Activated B cell treated with CpG ODN at 0.5 μM for 24 hours (primary cell): ENCODE measurements at regions not wholly inside any gene's neighbourhood (a gene's known extent, or its start where the extent isn't known, plus 50 kb on each side); places are given as distances from the start of the nearest gene placed in this dataset.

Experiments
- ATAC-seq: fragments of 200-7000 bp; cut with Tn5 transposase; one replicate; pipeline ENCODE4 v1.10.0; 2021; ENCODE audit warnings: low read depth, mild to moderate bottlenecking, moderate library complexity
- CTCF ChIA-PET: fragments of 350-600 bp; sonication (Branson Sonifier 250); formaldehyde crosslinking; loops from one replicate; lab custom pipeline; 2021; ENCODE audit warnings: antibody characterized with exemption; lab: Charles Lee
- POLR2A ChIA-PET: fragments of 350-600 bp; sonication (Branson Sonifier 250); formaldehyde crosslinking; loops from one replicate; lab custom pipeline; 2021; ENCODE audit warnings: antibody characterized with exemption; lab: Charles Lee
- DNase-seq: peaks from one replicate; pipeline ENCODE4 v3.0.0; 2022
- H3K27ac Mint-ChIP-seq: one replicate; pipeline ENCODE4 v1.8.0; 2020; ENCODE audit warnings: mixed read lengths
- H3K27me3 Mint-ChIP-seq: one replicate; pipeline ENCODE4 v1.8.0; 2021; ENCODE audit warnings: mixed read lengths
- H3K36me3 Mint-ChIP-seq: one replicate; pipeline ENCODE4 v1.8.0; 2021; ENCODE audit warnings: low read depth, mixed read lengths
- H3K4me1 Mint-ChIP-seq: one replicate; pipeline ENCODE4 v1.8.0; 2021; ENCODE audit warnings: mixed read lengths
- H3K4me3 Mint-ChIP-seq: one replicate; pipeline ENCODE4 v1.8.0; 2020; ENCODE audit warnings: mild to moderate bottlenecking, mixed read lengths
- H3K9me3 Mint-ChIP-seq: one replicate; pipeline ENCODE4 v1.8.0; 2020; ENCODE audit warnings: mixed read lengths
- intact Hi-C: fragments of 100-400 bp; cut with micrococcal nuclease; formaldehyde crosslinking; loops from one replicate; pipeline ENCODE4 v1.15.1; 2024
- TF ChIP-seq, protein P1 (sequence below): fragments of 200-600 bp; IDR thresholded peaks from one replicate; pipeline ENCODE4 v1.8.0; 2022; ENCODE audit warnings: antibody characterized with exemption, mild to moderate bottlenecking

DNA sequence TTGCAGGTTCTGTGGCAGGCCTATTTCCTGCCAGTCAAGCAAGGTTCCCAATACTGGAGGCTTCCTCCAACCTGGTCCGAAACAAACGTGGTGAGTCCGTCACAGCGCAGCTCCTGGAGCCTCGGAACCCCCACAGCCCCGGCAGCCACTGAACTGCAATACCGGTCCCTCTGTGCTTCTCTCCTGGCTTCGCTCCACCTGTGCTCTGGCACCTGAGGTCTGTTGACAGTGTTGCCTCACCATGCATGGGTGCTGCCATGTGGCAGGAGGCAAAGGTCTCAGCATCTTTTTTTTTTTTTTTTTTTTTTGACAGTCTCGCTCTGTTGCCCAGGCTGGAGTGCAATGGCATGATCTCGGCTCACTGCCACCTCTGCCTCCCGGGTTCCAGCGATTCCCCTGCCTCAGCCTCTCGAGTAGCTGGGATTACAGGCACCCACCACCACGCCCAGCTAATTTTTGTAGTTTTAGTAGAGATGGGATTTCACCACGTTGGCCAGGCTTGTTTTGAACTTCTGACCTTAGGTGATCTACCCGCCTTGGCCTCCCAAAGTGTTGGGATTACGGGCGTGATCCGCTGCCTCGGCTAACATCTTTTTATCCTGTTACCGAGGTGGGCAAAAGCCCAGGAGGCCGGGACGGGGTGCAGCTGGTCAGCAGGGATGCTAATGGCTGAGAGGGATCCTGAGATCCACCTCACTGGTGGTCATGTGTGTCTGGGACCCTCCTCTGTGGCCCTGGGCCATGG lies 57.1 kb upstream of the RNU6ATAC start:
- CTCF ChIA-PET: no interaction called here
- Mint-ChIP-seq H3K27ac (no peak overlapping the region), H3K4me1 (no peaks in the 10 kb centered on the region), H3K4me3 (no peak overlapping the region), H3K36me3 (no peaks in the 10 kb centered on the region), H3K9me3 (no peaks in the 10 kb centered on the region), H3K27me3 (peaks cover 5% of the 10 kb centered on the region)
- DNase-seq (no peak), ATAC-seq (no peak)
- POLR2A ChIA-PET: no interaction called here
- intact Hi-C loops: no loop called here
- TF ChIP-seq, protein P1, sequence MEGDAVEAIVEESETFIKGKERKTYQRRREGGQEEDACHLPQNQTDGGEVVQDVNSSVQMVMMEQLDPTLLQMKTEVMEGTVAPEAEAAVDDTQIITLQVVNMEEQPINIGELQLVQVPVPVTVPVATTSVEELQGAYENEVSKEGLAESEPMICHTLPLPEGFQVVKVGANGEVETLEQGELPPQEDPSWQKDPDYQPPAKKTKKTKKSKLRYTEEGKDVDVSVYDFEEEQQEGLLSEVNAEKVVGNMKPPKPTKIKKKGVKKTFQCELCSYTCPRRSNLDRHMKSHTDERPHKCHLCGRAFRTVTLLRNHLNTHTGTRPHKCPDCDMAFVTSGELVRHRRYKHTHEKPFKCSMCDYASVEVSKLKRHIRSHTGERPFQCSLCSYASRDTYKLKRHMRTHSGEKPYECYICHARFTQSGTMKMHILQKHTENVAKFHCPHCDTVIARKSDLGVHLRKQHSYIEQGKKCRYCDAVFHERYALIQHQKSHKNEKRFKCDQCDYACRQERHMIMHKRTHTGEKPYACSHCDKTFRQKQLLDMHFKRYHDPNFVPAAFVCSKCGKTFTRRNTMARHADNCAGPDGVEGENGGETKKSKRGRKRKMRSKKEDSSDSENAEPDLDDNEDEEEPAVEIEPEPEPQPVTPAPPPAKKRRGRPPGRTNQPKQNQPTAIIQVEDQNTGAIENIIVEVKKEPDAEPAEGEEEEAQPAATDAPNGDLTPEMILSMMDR: no peak

DNA sequence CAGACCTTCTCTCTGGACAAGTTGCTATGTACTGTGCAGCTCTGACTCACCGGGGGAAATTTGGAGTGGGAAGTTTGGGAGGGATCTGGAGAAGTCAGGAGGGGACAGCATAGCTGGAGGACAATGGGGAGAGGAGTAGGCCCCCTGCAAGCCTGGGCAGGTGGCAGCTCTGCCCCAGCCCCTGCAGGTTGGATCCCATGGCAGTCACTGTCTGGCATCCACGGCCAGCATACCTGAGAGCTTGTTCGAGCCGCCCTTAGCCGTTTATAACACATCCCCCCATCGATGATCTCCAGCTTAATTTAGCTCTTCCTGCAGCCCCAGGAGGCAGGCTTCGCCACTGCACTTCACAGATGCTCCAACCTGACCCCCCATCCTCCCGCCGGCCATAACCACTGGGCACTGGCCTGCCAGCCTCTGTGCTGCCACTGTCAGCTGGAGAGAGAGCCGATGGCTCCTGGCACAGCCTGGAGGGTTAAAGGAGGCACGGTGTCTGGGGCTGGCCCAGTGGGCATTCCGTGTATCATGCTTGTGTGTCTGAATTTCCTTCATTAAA lies 57.7 kb upstream of the RNU6ATAC start:
- CTCF ChIA-PET: no interaction called here
- TF ChIP-seq, protein P1: no peak
- intact Hi-C loops: no loop called here
- Mint-ChIP-seq H3K4me3 (no peak overlapping the region), H3K27me3 (peaks cover 5% of the 10 kb centered on the region), H3K36me3 (no peaks in the 10 kb centered on the region), H3K4me1 (no peaks in the 10 kb centered on the region), H3K27ac (no peak overlapping the region), H3K9me3 (no peaks in the 10 kb centered on the region)
- POLR2A ChIA-PET: no interaction called here
- ATAC-seq: no peak
- no peak for DNase-seq

DNA sequence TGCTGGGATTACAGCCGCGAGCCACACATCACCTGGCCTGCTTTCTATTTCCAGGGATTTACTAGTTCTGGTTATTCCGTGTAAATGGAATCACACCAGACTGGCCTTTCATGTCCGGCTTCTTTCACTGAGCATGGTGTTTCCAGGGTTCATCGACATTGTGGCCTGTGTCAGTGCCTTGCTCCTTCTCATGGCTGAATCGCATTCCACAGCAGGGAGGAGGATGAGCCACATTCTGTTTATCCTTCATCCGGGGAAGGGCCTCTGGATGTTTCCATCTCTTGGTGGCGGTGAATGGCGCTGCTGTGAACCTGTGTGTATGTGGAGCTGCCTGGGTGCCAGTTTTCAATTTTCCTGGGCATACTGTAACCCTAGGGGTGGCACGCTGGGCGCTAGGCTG lies 58.7 kb upstream of the RNU6ATAC start:
- ChIA-PET POLR2A (no interaction called here), CTCF (no interaction called here)
- DNase-seq: no peak
- H3K4me3 Mint-ChIP-seq: no peak overlapping the region
- no peak for ATAC-seq
- H3K36me3 Mint-ChIP-seq: no peaks in the 10 kb centered on the region
- no peak overlapping the region for H3K27ac Mint-ChIP-seq
- H3K9me3 Mint-ChIP-seq: no peaks in the 10 kb centered on the region
- H3K4me1 Mint-ChIP-seq: no peaks in the 10 kb centered on the region
- intact Hi-C loops: no loop called here
- H3K27me3 Mint-ChIP-seq: peaks cover 5% of the 10 kb centered on the region
- TF ChIP-seq, protein P1: no peak

DNA sequence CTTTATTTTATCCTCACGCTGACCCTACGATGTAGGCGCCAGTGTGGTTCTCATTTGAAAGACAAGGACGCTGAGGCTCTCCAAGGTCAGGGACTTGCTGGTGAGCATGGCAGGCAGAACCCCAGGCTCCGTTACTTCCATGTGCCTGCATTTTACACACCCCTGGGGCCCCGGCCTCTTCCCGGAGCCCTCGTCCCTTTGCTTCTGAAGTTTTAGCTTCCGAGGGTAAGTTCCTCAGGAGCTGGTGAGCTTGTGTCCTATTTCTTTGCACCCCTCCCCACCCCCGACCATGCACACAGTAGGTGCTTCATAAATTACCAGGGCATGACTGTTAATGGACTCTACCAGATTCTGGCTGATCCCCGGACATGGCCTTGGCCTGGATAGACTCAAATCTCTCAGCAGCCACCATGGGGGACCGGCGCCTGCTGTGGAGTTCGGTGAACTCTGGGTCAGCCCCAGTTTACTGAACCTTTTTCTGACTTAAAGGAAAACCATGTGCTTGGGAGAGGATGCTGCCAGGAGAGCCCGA lies 59.3 kb upstream of the RNU6ATAC start:
- Mint-ChIP-seq H3K27ac (no peak overlapping the region), H3K4me1 (no peaks in the 10 kb centered on the region), H3K27me3 (peaks cover 7% of the 10 kb centered on the region), H3K4me3 (no peak overlapping the region), H3K36me3 (no peaks in the 10 kb centered on the region), H3K9me3 (no peaks in the 10 kb centered on the region)
- ChIA-PET CTCF (no interaction called here), POLR2A (no interaction called here)
- DNase-seq (no peak), ATAC-seq (no peak)
- TF ChIP-seq, protein P1: no peak
- intact Hi-C loops: no loop called here

DNA sequence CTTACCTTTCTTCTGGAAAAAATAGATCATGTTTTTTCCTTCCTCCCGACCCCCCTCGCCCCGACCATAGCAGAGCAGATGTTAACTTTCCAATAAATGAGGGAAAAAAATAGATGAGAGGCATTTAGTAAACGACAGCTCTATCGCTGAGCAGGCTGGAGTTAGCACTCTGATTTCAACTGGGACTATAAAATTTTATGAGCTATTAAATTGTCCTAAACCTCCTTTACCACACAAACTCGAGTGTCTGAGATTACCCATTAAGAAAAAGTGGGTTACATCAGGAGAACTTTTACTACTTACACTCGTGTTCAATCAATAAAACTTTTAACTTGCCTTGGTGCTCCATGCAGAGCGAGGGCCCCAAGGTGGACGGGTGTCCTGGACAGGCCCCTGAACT lies 59.8 kb upstream of the RNU6ATAC start:
- DNase-seq (no peak), ATAC-seq (no peak)
- H3K9me3 Mint-ChIP-seq: no peaks in the 10 kb centered on the region
- H3K36me3 Mint-ChIP-seq: no peaks in the 10 kb centered on the region
- POLR2A ChIA-PET: no interaction called here
- CTCF ChIA-PET: no interaction called here
- no peak overlapping the region for H3K27ac Mint-ChIP-seq
- H3K4me3 Mint-ChIP-seq: no peak overlapping the region
- TF ChIP-seq, protein P1: no peak
- intact Hi-C loops: no loop called here
- no peaks in the 10 kb centered on the region for H3K4me1 Mint-ChIP-seq
- H3K27me3 Mint-ChIP-seq: peaks cover 7% of the 10 kb centered on the region
